GM19239 (cell line): ENCODE measurements at regions not wholly inside any gene's neighbourhood (a gene's known extent, or its start where the extent isn't known, plus 50 kb on each side); places are given as distances from the start of the nearest gene placed in this dataset.
A peak's percentile ranks its signal among the peaks of the same experiment; 100 is the strongest.
"Not testable (repeated sequence)": the region's sequence is repeated elsewhere in the genome, so short reads cannot be mapped to it uniquely, and the experiment has no call there.

ENCODE experiments used
- DNase-seq: peaks from one replicate; pipeline ENCODE4 v3.0.0; 2011; ENCODE audit warnings: low spot score; ENCODE audit not compliant: insufficient read length
- FAIRE-seq: peaks from 2 replicates; lab custom pipeline; 2011; peaks lifted over from hg19 to GRCh38; lab: Jason Lieb, UNC

- DNase-seq (no peak), FAIRE-seq (no peak)
Measured at GRCh38 chr3:116512281-116512680, 67.0 kb upstream of the LSAMP start.

- DNase-seq (no peak), FAIRE-seq (no peak)
Measured at GRCh38 chr3:116512931-116513330, 67.6 kb upstream of the LSAMP start.

GRCh38 chr3:116515973-116516372 is 70.7 kb upstream of the LSAMP start:
- FAIRE-seq (no peak), DNase-seq (no peak)

- FAIRE-seq (peak; percentile 40), DNase-seq (no peak)
Measured at GRCh38 chr3:116517308-116517707, 72.0 kb upstream of the LSAMP start.

- FAIRE-seq: not testable (repeated sequence)
Measured at GRCh38 chr3:116519101-116519500, 73.8 kb upstream of the LSAMP start.

GRCh38 chr3:116519823-116520222 is 74.5 kb upstream of the LSAMP start:
- not testable (repeated sequence) for DNase-seq, FAIRE-seq

More at GRCh38 chr3:116519101-116519500, 73.8 kb upstream of the LSAMP start:
- DNase-seq: not testable (repeated sequence)

- DNase-seq: no peak
- no peak for FAIRE-seq
Measured at GRCh38 chr3:116524453-116525210, 79.3 kb upstream of the LSAMP start.

- DNase-seq (no peak), FAIRE-seq (no peak)
Measured at GRCh38 chr3:116552246-116552645, 107.0 kb upstream of the LSAMP start.

- DNase-seq (no peak), FAIRE-seq (no peak)
Measured at GRCh38 chr3:116553355-116553754, 108.1 kb upstream of the LSAMP start.

GRCh38 chr3:116561529-116561928 is 116.2 kb upstream of the LSAMP start:
- FAIRE-seq: no peak
- DNase-seq: no peak

- DNase-seq (no peak), FAIRE-seq (no peak)
Measured at GRCh38 chr3:116563351-116563750, 118.1 kb upstream of the LSAMP start.

GRCh38 chr3:116566478-116566960 is 121.2 kb upstream of the LSAMP start:
- FAIRE-seq: no peak
- no peak for DNase-seq

- DNase-seq: no peak
- no peak for FAIRE-seq
Measured at GRCh38 chr3:116569611-116570010, 124.3 kb upstream of the LSAMP start.

- DNase-seq: no peak
- no peak for FAIRE-seq
Measured at GRCh38 chr3:116579840-116580239, 129.7 kb upstream of the TUSC7 start.

GRCh38 chr3:116586285-116586944 is 123.2 kb upstream of the TUSC7 start:
- DNase-seq (no peak), FAIRE-seq (no peak)

- FAIRE-seq (no peak), DNase-seq (no peak)
Measured at GRCh38 chr3:116591236-116591635, 118.3 kb upstream of the TUSC7 start.

- no peak for FAIRE-seq
Measured at GRCh38 chr3:116601206-116601605, 108.4 kb upstream of the TUSC7 start.

GRCh38 chr3:116607205-116607604 is 102.4 kb upstream of the TUSC7 start:
- no peak for FAIRE-seq
- no peak for DNase-seq

More at GRCh38 chr3:116601206-116601605, 108.4 kb upstream of the TUSC7 start:
- no peak for DNase-seq

- no peak for DNase-seq
- no peak for FAIRE-seq
Measured at GRCh38 chr3:116610124-116610523, 99.5 kb upstream of the TUSC7 start.

GRCh38 chr3:116614795-116615362 is 94.7 kb upstream of the TUSC7 start:
- FAIRE-seq: no peak
- DNase-seq: no peak

- DNase-seq (no peak), FAIRE-seq (no peak)
Measured at GRCh38 chr3:116618138-116618537, 91.4 kb upstream of the TUSC7 start.
